Kidney epithelial cell (primary cell): ENCODE measurements at regions not wholly inside any gene's neighbourhood (a gene's known extent, or its start where the extent isn't known, plus 50 kb on each side); places are given as distances from the start of the nearest gene placed in this dataset.

ENCODE experiments used
- DNase-seq: peaks from one replicate; pipeline ENCODE4 v3.0.0-alpha.2; 2010; ENCODE audit warnings: low read depth
- H3K27me3 ChIP-seq: 2 replicates; pipeline ENCODE4 v1.6.0; 2011; ENCODE audit warnings: low read length; ENCODE audit not compliant: control insufficient read depth, insufficient read depth
- H3K36me3 ChIP-seq: 2 replicates; pipeline ENCODE4 v1.5.1; 2011; ENCODE audit warnings: low read length; ENCODE audit not compliant: control insufficient read depth, insufficient read depth
- H3K4me3 ChIP-seq: 2 replicates; pipeline ENCODE4 v1.5.1; 2011; ENCODE audit warnings: low read depth, mild to moderate bottlenecking, control low read depth, low read length
- TF ChIP-seq, protein P1 (sequence below): IDR thresholded peaks from 2 replicates; pipeline ENCODE4 v1.5.1; 2011; ENCODE audit warnings: mild to moderate bottlenecking, moderate library complexity, low read length, control low read depth, inconsistent platforms; ENCODE audit not compliant: insufficient read depth, poor library complexity, severe bottlenecking

DNA sequence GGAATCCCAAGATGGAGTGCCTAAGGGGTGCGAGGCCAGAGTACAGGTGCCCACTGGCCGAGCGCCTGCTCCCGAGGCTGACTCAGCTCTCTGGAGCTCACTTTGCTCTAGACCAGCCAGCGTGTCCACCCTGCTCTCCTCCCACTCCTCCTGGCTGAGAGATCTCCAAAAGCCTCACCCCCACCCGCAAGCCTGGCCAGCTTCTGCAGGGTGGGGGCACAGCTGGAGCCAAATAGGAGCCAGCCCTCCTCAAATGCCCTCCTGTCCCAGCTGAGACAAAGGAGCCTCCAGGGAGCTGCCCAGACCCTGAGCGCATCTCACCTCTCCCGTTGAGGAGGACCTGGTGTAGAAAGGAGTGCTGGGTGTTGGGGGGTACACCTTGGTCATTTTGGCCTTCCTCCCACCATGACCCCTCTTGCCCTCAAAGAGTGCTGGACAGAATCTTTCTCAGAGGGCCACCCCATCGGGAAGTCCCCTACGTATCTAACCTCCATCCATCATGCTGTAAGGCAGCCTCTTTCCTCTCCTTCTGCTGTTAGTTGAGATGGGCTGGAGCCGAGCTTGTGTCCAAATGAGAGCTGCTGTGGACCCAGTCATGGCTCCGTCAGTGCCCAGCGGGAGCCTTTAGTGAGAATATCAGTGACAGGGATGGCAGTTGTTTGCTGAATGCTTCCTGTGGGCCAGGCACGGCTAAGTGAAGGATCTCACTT, 123.9 kb upstream of the VSTM2B start:
- TF ChIP-seq, protein P1, sequence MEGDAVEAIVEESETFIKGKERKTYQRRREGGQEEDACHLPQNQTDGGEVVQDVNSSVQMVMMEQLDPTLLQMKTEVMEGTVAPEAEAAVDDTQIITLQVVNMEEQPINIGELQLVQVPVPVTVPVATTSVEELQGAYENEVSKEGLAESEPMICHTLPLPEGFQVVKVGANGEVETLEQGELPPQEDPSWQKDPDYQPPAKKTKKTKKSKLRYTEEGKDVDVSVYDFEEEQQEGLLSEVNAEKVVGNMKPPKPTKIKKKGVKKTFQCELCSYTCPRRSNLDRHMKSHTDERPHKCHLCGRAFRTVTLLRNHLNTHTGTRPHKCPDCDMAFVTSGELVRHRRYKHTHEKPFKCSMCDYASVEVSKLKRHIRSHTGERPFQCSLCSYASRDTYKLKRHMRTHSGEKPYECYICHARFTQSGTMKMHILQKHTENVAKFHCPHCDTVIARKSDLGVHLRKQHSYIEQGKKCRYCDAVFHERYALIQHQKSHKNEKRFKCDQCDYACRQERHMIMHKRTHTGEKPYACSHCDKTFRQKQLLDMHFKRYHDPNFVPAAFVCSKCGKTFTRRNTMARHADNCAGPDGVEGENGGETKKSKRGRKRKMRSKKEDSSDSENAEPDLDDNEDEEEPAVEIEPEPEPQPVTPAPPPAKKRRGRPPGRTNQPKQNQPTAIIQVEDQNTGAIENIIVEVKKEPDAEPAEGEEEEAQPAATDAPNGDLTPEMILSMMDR: no peak
- no peak for DNase-seq
- Histone ChIP-seq H3K36me3 (no peaks in the 10 kb centered on the region), H3K27me3 (peaks cover 5% of the 10 kb centered on the region), H3K4me3 (no peak overlapping the region)

DNA sequence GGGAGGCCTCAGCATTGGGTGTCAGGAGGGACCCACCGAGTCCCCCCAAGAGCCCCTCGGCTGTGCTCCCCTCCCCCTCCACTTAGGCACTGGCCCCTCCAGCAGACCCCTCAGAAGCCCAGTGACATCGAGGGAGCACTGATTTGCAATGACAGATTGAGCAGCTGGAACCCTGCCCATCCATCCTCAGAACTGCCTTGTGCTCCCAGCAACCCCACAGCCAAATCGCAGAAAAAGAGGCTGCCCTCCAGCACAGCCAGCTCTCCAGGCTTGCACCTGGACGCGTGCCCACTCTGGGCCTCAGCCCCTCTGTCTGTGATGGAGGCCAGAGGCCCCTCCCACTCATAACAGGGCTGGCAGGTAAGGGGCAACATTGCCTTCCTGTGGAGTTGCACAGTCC, 123.2 kb upstream of the VSTM2B start:
- peaks cover 5% of the 10 kb centered on the region for H3K27me3 ChIP-seq
- H3K4me3 ChIP-seq: no peak overlapping the region
- H3K36me3 ChIP-seq: no peaks in the 10 kb centered on the region
- DNase-seq: no peak
- TF ChIP-seq, protein P1: no peak

DNA sequence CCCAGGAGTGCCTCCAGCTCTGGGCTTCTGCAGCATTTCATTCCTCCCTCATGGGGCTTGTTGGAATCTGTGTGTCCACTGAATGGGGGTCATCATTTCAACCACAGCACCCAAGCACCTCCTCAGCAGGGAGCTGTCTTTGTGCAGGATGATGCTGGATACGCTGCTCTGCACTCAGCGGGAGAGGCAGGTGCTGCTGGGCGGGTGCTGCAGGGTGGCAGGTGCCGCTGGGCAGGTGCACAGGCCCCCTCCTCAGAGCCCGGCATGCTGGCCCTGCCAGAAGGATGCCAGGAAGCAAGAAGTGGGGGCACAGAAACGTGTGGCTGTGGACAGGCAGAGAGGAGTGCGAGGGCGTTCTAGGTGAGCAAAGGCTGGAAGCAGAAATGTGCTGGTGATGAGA, 121.8 kb upstream of the VSTM2B start:
- no peak overlapping the region for H3K4me3 ChIP-seq
- no peaks in the 10 kb centered on the region for H3K36me3 ChIP-seq
- peaks cover 5% of the 10 kb centered on the region for H3K27me3 ChIP-seq
- TF ChIP-seq, protein P1: no peak
- no peak for DNase-seq

DNA sequence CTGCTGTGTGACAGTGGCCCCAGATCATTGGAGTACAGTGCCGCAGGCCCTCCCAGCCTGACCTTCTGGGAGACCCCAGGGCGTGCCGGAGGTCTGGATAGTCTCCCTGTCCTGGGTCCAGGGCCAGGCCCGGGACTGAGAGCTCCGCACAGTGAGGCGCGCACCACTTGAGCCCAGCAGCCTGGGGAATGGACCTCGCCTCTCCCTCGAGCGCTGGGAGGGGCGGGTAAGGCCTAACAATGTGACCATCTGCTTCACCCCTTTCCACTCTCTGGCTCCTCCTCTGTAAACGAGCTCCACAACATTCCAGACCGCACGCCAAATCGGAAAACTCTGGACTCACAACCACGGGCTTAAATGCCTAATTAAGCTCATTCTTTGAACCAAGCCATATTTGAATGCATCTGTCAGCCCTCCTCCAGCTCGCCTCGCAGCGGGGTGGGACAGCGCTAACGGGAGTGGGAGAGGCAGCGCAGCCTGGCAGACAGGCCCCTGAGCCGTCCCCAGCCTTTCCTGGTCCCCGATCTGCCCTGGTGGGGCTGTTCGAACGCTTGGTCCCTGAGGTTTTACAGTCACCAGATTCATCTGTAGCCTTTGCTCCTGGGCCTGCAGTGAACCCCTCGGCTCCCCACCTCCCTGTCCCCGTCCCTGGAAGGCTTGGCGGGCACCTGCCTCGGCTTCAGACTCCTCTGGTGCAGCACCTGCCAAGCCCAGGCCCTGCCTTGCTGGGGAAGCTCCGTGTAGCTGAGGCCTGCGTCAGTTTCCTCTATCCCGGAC, 120.7 kb upstream of the VSTM2B start:
- TF ChIP-seq, protein P1: no peak
- peaks cover 5% of the 10 kb centered on the region for H3K27me3 ChIP-seq
- H3K36me3 ChIP-seq: no peaks in the 10 kb centered on the region
- no peak for DNase-seq
- H3K4me3 ChIP-seq: no peak overlapping the region

DNA sequence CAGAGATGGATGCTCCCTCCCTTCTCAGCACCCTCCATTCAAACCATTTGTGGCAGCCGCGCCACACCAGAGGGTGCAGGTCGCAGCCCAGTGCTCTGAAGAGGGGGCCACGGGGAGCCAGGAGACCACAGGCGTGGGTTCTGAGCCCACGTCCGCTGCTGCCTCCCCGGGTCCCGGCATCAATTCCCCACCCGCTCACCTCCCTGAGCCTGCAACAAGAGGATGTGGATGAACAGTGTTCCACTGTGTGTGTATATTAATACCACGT, 120.1 kb upstream of the VSTM2B start:
- no peaks in the 10 kb centered on the region for H3K36me3 ChIP-seq
- H3K27me3 ChIP-seq: peaks cover 5% of the 10 kb centered on the region
- H3K4me3 ChIP-seq: no peak overlapping the region
- no peak for DNase-seq
- TF ChIP-seq, protein P1: no peak
